IPS-20b (cell line): ENCODE measurements at regions not wholly inside any gene's neighbourhood (a gene's known extent, or its start where the extent isn't known, plus 50 kb on each side); places are given as distances from the start of the nearest gene placed in this dataset.
"Not testable (repeated sequence)": the region's sequence is repeated elsewhere in the genome, so short reads cannot be mapped to it uniquely, and the experiment has no call there.

Experiments
- H3K27ac ChIP-seq: one replicate; pipeline ENCODE4 v1.5.1; 2013; ENCODE audit warnings: low read length
- H3K27me3 ChIP-seq: 2 replicates; pipeline ENCODE4 v1.6.1; 2013; ENCODE audit warnings: mild to moderate bottlenecking, low read length, inconsistent platforms; ENCODE audit not compliant: insufficient read depth
- H3K36me3 ChIP-seq: 2 replicates; pipeline ENCODE4 v1.6.1; 2013; ENCODE audit warnings: low read depth, mild to moderate bottlenecking, inconsistent platforms, low read length, moderate library complexity; ENCODE audit not compliant: insufficient read depth
- H3K4me1 ChIP-seq: 2 replicates; pipeline ENCODE4 v1.6.1; 2013; ENCODE audit warnings: mild to moderate bottlenecking, control low read depth, inconsistent platforms, low read length, moderate library complexity; ENCODE audit not compliant: insufficient read depth
- H3K4me3 ChIP-seq: 2 replicates; pipeline ENCODE4 v1.5.1; 2013; ENCODE audit warnings: mild to moderate bottlenecking, low read length, inconsistent platforms
- H3K9ac ChIP-seq: 2 replicates; pipeline ENCODE4 v1.6.1; 2013; ENCODE audit warnings: low read depth, mild to moderate bottlenecking, inconsistent platforms, low read length, moderate library complexity
- H3K9me3 ChIP-seq: 2 replicates; pipeline ENCODE4 v1.6.1; 2013; ENCODE audit warnings: mild to moderate bottlenecking, low read depth, low read length, inconsistent platforms; ENCODE audit not compliant: insufficient read depth

- no peaks in the 10 kb centered on the region for H3K36me3 ChIP-seq
- H3K9me3 ChIP-seq, result no peaks in the 10 kb centered on the region
- peaks cover 13% of the 10 kb centered on the region; the same call in 1 of the 2 replicates for H3K4me1 ChIP-seq
- H3K9ac ChIP-seq, result no peak overlapping the region
- H3K27ac ChIP-seq, result no peak overlapping the region
- H3K27me3 ChIP-seq, result no peaks in the 10 kb centered on the region
- H3K4me3 ChIP-seq, result no peak overlapping the region
These were observed 214.8 kb upstream of the GCFC2 start for GRCh38 chr2:75925331-75926024.

GRCh38 chr2:75922191-75922590, 211.5 kb upstream of the GCFC2 start:
- H3K4me1 ChIP-seq, result peaks cover 14% of the 10 kb centered on the region; the same call in 1 of the 2 replicates
- H3K4me3 ChIP-seq, result no peak overlapping the region
- no peak overlapping the region for H3K27ac ChIP-seq
- no peaks in the 10 kb centered on the region for H3K9me3 ChIP-seq
- no peaks in the 10 kb centered on the region for H3K36me3 ChIP-seq
- H3K27me3 ChIP-seq, result no peaks in the 10 kb centered on the region
- H3K9ac ChIP-seq, result no peak overlapping the region

- Histone ChIP-seq H3K27me3 (no peaks in the 10 kb centered on the region), H3K9ac (peak overlapping the region; percentile 38; the same call in 1 of the 2 replicates), H3K9me3 (no peaks in the 10 kb centered on the region), H3K4me1 (peaks cover 14% of the 10 kb centered on the region; the same call in 1 of the 2 replicates), H3K4me3 (peak overlapping the region; percentile 8; the same call in 1 of the 2 replicates), H3K27ac (no peak overlapping the region), H3K36me3 (no peaks in the 10 kb centered on the region)
These were observed 210.3 kb upstream of the GCFC2 start for GRCh38 chr2:75920859-75921551.

GRCh38 chr2:75915851-75916634, 205.3 kb upstream of the GCFC2 start:
- H3K27ac ChIP-seq, result no peak overlapping the region
- no peak overlapping the region for H3K4me3 ChIP-seq
- no peaks in the 10 kb centered on the region for H3K36me3 ChIP-seq

GRCh38 chr2:75896779-75897366, 186.2 kb upstream of the GCFC2 start:
- no peak overlapping the region for H3K27ac ChIP-seq
- no peaks in the 10 kb centered on the region for H3K4me1 ChIP-seq
- no peak overlapping the region for H3K9ac ChIP-seq
- no peaks in the 10 kb centered on the region for H3K27me3 ChIP-seq
- no peaks in the 10 kb centered on the region for H3K9me3 ChIP-seq
- no peak overlapping the region for H3K4me3 ChIP-seq
- H3K36me3 ChIP-seq, result no peaks in the 10 kb centered on the region

More at GRCh38 chr2:75915851-75916634, 205.3 kb upstream of the GCFC2 start:
- Histone ChIP-seq H3K9ac (no peak overlapping the region), H3K4me1 (peaks cover 6% of the 10 kb centered on the region; the same call in 1 of the 2 replicates), H3K27me3 (no peaks in the 10 kb centered on the region), H3K9me3 (no peaks in the 10 kb centered on the region)

- H3K4me3 ChIP-seq, result no peak overlapping the region
- no peak overlapping the region for H3K9ac ChIP-seq
- no peaks in the 10 kb centered on the region for H3K9me3 ChIP-seq
- no peaks in the 10 kb centered on the region for H3K4me1 ChIP-seq
- no peaks in the 10 kb centered on the region for H3K36me3 ChIP-seq
- no peaks in the 10 kb centered on the region for H3K27me3 ChIP-seq
- H3K27ac ChIP-seq, result no peak overlapping the region
These were observed 183.5 kb upstream of the GCFC2 start for GRCh38 chr2:75894170-75894569.

GRCh38 chr2:75892490-75892889, 181.8 kb upstream of the GCFC2 start:
- H3K27me3 ChIP-seq, result no peaks in the 10 kb centered on the region
- no peak overlapping the region for H3K4me3 ChIP-seq
- no peak overlapping the region for H3K9ac ChIP-seq
- no peak overlapping the region for H3K27ac ChIP-seq
- H3K4me1 ChIP-seq, result no peaks in the 10 kb centered on the region
- H3K9me3 ChIP-seq, result no peaks in the 10 kb centered on the region
- H3K36me3 ChIP-seq, result no peaks in the 10 kb centered on the region

- Histone ChIP-seq H3K9me3 (no peaks in the 10 kb centered on the region), H3K4me3 (no peak overlapping the region), H3K27ac (no peak overlapping the region), H3K36me3 (no peaks in the 10 kb centered on the region), H3K27me3 (no peaks in the 10 kb centered on the region), H3K9ac (no peak overlapping the region), H3K4me1 (no peaks in the 10 kb centered on the region)
These were observed 171.8 kb upstream of the GCFC2 start for GRCh38 chr2:75882530-75882929.

- H3K4me3 ChIP-seq, H3K9ac ChIP-seq, H3K27ac ChIP-seq, H3K9me3 ChIP-seq, H3K36me3 ChIP-seq, H3K4me1 ChIP-seq: not testable (repeated sequence)
- peaks cover 21% of the 10 kb centered on the region for H3K27me3 ChIP-seq
These were observed 164.9 kb upstream of the GCFC2 start for GRCh38 chr2:75875606-75876005.

- not testable (repeated sequence) for H3K27ac ChIP-seq, H3K4me1 ChIP-seq, H3K36me3 ChIP-seq, H3K4me3 ChIP-seq, H3K9ac ChIP-seq, H3K9me3 ChIP-seq
- peaks cover 55% of the 10 kb centered on the region for H3K27me3 ChIP-seq
These were observed 161.3 kb upstream of the GCFC2 start for GRCh38 chr2:75871762-75872614.
